Mesenchymal stem cell (in vitro differentiated cells and primary cell): ENCODE measurements at regions not wholly inside any gene's neighbourhood (a gene's known extent, or its start where the extent isn't known, plus 50 kb on each side); places are given as distances from the start of the nearest gene placed in this dataset.

Source experiments
- DNase-seq: peaks from one replicate; pipeline ENCODE4 v3.0.0-alpha.2; 2013
- H2AFZ ChIP-seq: one replicate; pipeline ENCODE4 v1.6.1; 2013; ENCODE audit warnings: low read depth, mild to moderate bottlenecking, control low read depth, inconsistent platforms, low read length, moderate library complexity
- H2AK5ac ChIP-seq: 2 replicates; pipeline ENCODE4 v1.6.1; 2013; ENCODE audit warnings: low read length, moderate library complexity, mild to moderate bottlenecking, inconsistent platforms; ENCODE audit not compliant: severe bottlenecking
- H2BK120ac ChIP-seq: one replicate; pipeline ENCODE4 v1.6.1; 2013; ENCODE audit warnings: low read depth, mild to moderate bottlenecking, inconsistent platforms, low read length, moderate library complexity
- H2BK12ac ChIP-seq, 2 experiments: one replicate each; pipeline ENCODE4 v1.6.1; 2013; ENCODE audit warnings: inconsistent platforms in 2 of 2, low read length in 2 of 2, mild to moderate bottlenecking in 2 of 2, moderate library complexity in 2 of 2, control low read depth in 1 of 2
- H2BK15ac ChIP-seq: one replicate; pipeline ENCODE4 v1.6.1; 2013; ENCODE audit warnings: mild to moderate bottlenecking, low read depth, inconsistent platforms; ENCODE audit not compliant: poor library complexity, severe bottlenecking
- H2BK5ac ChIP-seq: 2 replicates; pipeline ENCODE4 v1.6.1; 2013; ENCODE audit warnings: low read depth, mild to moderate bottlenecking, low read length, control low read depth, inconsistent platforms; ENCODE audit not compliant: poor library complexity, severe bottlenecking
- H3K14ac ChIP-seq, 2 experiments: one replicate each; pipeline ENCODE4 v1.6.1; 2013; ENCODE audit warnings: inconsistent platforms in 2 of 2, low read length in 2 of 2, control low read depth in 1 of 2, mild to moderate bottlenecking in 1 of 2, moderate library complexity in 1 of 2
- H3K18ac ChIP-seq, 2 experiments: one replicate each; pipeline ENCODE4 v1.6.1; 2013; ENCODE audit warnings: inconsistent platforms in 2 of 2, low read length in 2 of 2, control low read depth in 1 of 2, low read depth in 1 of 2, mild to moderate bottlenecking in 1 of 2
- H3K23ac ChIP-seq, 2 experiments: one replicate each; pipeline ENCODE4 v1.6.1; 2013; ENCODE audit warnings: inconsistent platforms in 2 of 2, low read length in 2 of 2, mild to moderate bottlenecking in 2 of 2, moderate library complexity in 2 of 2, control low read depth in 1 of 2
- H3K27ac ChIP-seq: 2 replicates; pipeline ENCODE4 v1.5.1; 2013; ENCODE audit warnings: mild to moderate bottlenecking, moderate library complexity, low read length, control low read depth, inconsistent platforms; ENCODE audit not compliant: poor library complexity, severe bottlenecking
- H3K27me3 ChIP-seq, 2 experiments: 2 replicates each; pipeline versions ENCODE4 v1.6.1 to v1.7.0; 2013; ENCODE audit warnings: low read length in 2 of 2, mild to moderate bottlenecking in 2 of 2, moderate library complexity in 2 of 2, control low read depth in 1 of 2, inconsistent platforms in 1 of 2; ENCODE audit not compliant: control insufficient read depth in 1 of 2, insufficient read depth in 1 of 2
- H3K36me3 ChIP-seq, 2 experiments: 2 replicates each; pipeline versions ENCODE4 v1.6.1 to v1.7.0; 2013; ENCODE audit warnings: low read length in 2 of 2, control low read depth in 1 of 2, inconsistent platforms in 1 of 2, low read depth in 1 of 2, mild to moderate bottlenecking in 1 of 2; ENCODE audit not compliant: insufficient read depth in 2 of 2, control insufficient read depth in 1 of 2
- H3K4ac ChIP-seq, 2 experiments: one replicate each; pipeline ENCODE4 v1.6.1; 2013; ENCODE audit warnings: inconsistent platforms in 2 of 2, low read length in 2 of 2, mild to moderate bottlenecking in 2 of 2, moderate library complexity in 2 of 2, control low read depth in 1 of 2, low read depth in 1 of 2
- H3K4me1 ChIP-seq: 2 replicates; pipeline ENCODE4 v1.6.1; 2013; ENCODE audit warnings: low read depth, low read length, control low read depth; ENCODE audit not compliant: control insufficient read depth, insufficient read depth
- H3K4me2 ChIP-seq: 2 replicates; pipeline ENCODE4 v1.6.1; 2013; ENCODE audit warnings: low read length, mild to moderate bottlenecking, inconsistent platforms; ENCODE audit not compliant: poor library complexity, severe bottlenecking
- H3K4me3 ChIP-seq, 2 experiments: 2 replicates each; pipeline versions ENCODE4 v1.5.1 to v1.7.0; 2013; ENCODE audit warnings: low read length in 2 of 2, mild to moderate bottlenecking in 2 of 2, control low read depth in 1 of 2, low read depth in 1 of 2; ENCODE audit not compliant: insufficient read depth in 1 of 2
- H3K79me1 ChIP-seq: replicated peaks from 2 replicates; pipeline ENCODE4 v1.6.1; 2013; ENCODE audit warnings: mild to moderate bottlenecking, control low read depth, low read length, inconsistent platforms; ENCODE audit not compliant: poor library complexity, severe bottlenecking
- H3K9ac ChIP-seq: 2 replicates; pipeline ENCODE4 v1.7.0; 2013; ENCODE audit warnings: mild to moderate bottlenecking, low read length, moderate library complexity
- H3K9me3 ChIP-seq: 2 replicates; pipeline ENCODE4 v1.7.0; 2013; ENCODE audit warnings: mild to moderate bottlenecking, low read length; ENCODE audit not compliant: control insufficient read depth
- H4K8ac ChIP-seq: one replicate; pipeline ENCODE4 v1.6.1; 2013; ENCODE audit warnings: inconsistent platforms, mild to moderate bottlenecking, low read length, moderate library complexity
- H4K91ac ChIP-seq: one replicate; pipeline ENCODE4 v1.6.1; 2013; ENCODE audit warnings: mild to moderate bottlenecking, low read length, inconsistent platforms
- WGBS: methylation state at CpG from one replicate; pipeline ENCODE4 v1.1.7; 2013; ENCODE audit warnings: mixed read lengths; 5-methylcytosine and 5-hydroxymethylcytosine counted together

GRCh38 chr2:212609479-212609878 lies 70.9 kb upstream of the ERBB4 start:
- Histone ChIP-seq H2BK5ac (no peak overlapping the region), H4K8ac (no peak overlapping the region), H2BK12ac (no peak overlapping the region), H3K14ac (no peak overlapping the region), H3K18ac (no peak overlapping the region), H3K27ac (no peak overlapping the region), H3K23ac (no peak overlapping the region), H3K4me2 (no peak overlapping the region), H3K9ac (no peak overlapping the region), H3K79me1 (no peaks in the 10 kb centered on the region), H2AFZ (no peak overlapping the region), H3K9me3 (no peaks in the 10 kb centered on the region), H3K4me3 (no peak overlapping the region), H2BK120ac (no peak overlapping the region), H2BK15ac (no peak overlapping the region), H3K36me3 (no peaks in the 10 kb centered on the region), H3K4me1 (no peaks in the 10 kb centered on the region), H3K27me3 (no peaks in the 10 kb centered on the region), H4K91ac (no peak overlapping the region), H2AK5ac (no peak overlapping the region), H3K4ac (no peak overlapping the region)
- no CpG with 5 or more reads among the region's 3 CpGs for WGBS
- no peak for DNase-seq

- Histone ChIP-seq H4K8ac (no peak overlapping the region), H3K36me3 (no peaks in the 10 kb centered on the region), H3K18ac (no peak overlapping the region), H3K27ac (no peak overlapping the region), H3K14ac (no peak overlapping the region), H2BK5ac (no peak overlapping the region), H3K9me3 (no peaks in the 10 kb centered on the region), H2AFZ (no peak overlapping the region), H2BK120ac (no peak overlapping the region), H3K79me1 (no peaks in the 10 kb centered on the region), H3K4me2 (no peak overlapping the region), H3K4ac (no peak overlapping the region), H2BK15ac (no peak overlapping the region), H3K4me1 (no peaks in the 10 kb centered on the region), H3K9ac (no peak overlapping the region), H3K23ac (no peak overlapping the region), H3K4me3 (no peak overlapping the region), H2BK12ac (no peak overlapping the region), H3K27me3 (no peaks in the 10 kb centered on the region), H4K91ac (no peak overlapping the region), H2AK5ac (no peak overlapping the region)
- 50% methylated on average over 2 of the region's 2 CpGs for WGBS
- no peak for DNase-seq
These were observed 68.5 kb upstream of the ERBB4 start for GRCh38 chr2:212607080-212607479.

GRCh38 chr2:212606232-212606631 lies 67.6 kb upstream of the ERBB4 start:
- H3K4me2 ChIP-seq, result no peak overlapping the region
- no peak overlapping the region for H3K9ac ChIP-seq
- no peak overlapping the region for H2AK5ac ChIP-seq
- H2BK5ac ChIP-seq, result no peak overlapping the region
- H3K14ac ChIP-seq, result no peak overlapping the region
- H4K8ac ChIP-seq, result no peak overlapping the region
- DNase-seq, result no peak
- no peak overlapping the region for H3K4me3 ChIP-seq
- H3K9me3 ChIP-seq, result no peaks in the 10 kb centered on the region
- H2BK15ac ChIP-seq, result no peak overlapping the region
- H3K79me1 ChIP-seq, result no peaks in the 10 kb centered on the region
- no peaks in the 10 kb centered on the region for H3K4me1 ChIP-seq
- no peaks in the 10 kb centered on the region for H3K36me3 ChIP-seq
- no peak overlapping the region for H3K18ac ChIP-seq
- no peak overlapping the region for H2BK120ac ChIP-seq
- no peak overlapping the region for H2BK12ac ChIP-seq
- H3K27me3 ChIP-seq, result no peaks in the 10 kb centered on the region
- no peak overlapping the region for H2AFZ ChIP-seq
- no peak overlapping the region for H4K91ac ChIP-seq
- H3K27ac ChIP-seq, result no peak overlapping the region
- no peak overlapping the region for H3K4ac ChIP-seq
- H3K23ac ChIP-seq, result no peak overlapping the region
- WGBS, result 70% methylated on average over 1 of the region's 1 CpG

- Histone ChIP-seq H3K4ac (no peak overlapping the region), H3K27me3 (no peaks in the 10 kb centered on the region), H3K36me3 (no peaks in the 10 kb centered on the region), H4K91ac (no peak overlapping the region), H2BK12ac (no peak overlapping the region), H3K79me1 (no peaks in the 10 kb centered on the region), H2BK15ac (no peak overlapping the region), H2AK5ac (no peak overlapping the region), H2BK5ac (no peak overlapping the region), H3K18ac (no peak overlapping the region), H3K4me1 (no peaks in the 10 kb centered on the region), H3K23ac (no peak overlapping the region), H2BK120ac (no peak overlapping the region), H3K9me3 (no peaks in the 10 kb centered on the region), H4K8ac (no peak overlapping the region), H3K14ac (no peak overlapping the region), H2AFZ (no peak overlapping the region), H3K4me3 (no peak overlapping the region), H3K9ac (no peak overlapping the region), H3K4me2 (no peak overlapping the region), H3K27ac (no peak overlapping the region)
- DNase-seq, result no peak
- 97% methylated on average over 3 of the region's 3 CpGs for WGBS
These were observed 58.1 kb upstream of the ERBB4 start for GRCh38 chr2:212596688-212597087.
